NCI-H345 (cell line): ENCODE measurements at regions not wholly inside any gene's neighbourhood (a gene's known extent, or its start where the extent isn't known, plus 50 kb on each side); places are given as distances from the start of the nearest gene placed in this dataset.
"Not testable (repeated sequence)": the region's sequence is repeated elsewhere in the genome, so short reads cannot be mapped to it uniquely, and the experiment has no call there.

ENCODE experiments used
- DNase-seq: peaks from one replicate; lab custom pipeline; 2025; lab: John Stamatoyannopoulos, UW

DNA sequence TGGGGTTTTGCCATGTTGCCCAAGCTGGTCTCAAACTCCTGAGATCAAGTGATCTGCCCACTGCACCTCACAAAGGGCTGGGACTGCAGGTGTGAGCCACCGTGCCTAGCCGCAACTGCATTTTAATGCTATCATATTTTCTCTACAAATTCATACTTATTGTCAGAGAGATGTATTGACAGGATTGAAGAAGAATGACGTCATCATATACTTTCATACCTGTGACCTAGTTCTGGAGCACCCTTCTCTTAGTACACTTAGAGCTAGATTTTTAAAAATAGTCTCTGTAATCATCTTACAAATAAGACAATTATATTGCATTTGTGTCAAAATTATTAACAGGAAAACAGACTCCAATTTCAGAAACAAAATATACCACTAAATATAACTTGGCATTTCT is 242.8 kb upstream of the PDZRN3 start:
- DNase-seq = no peak

GRCh38 chr3:73866846-73867245 is 242.1 kb upstream of the PDZRN3 start:
- DNase-seq = no peak

DNA sequence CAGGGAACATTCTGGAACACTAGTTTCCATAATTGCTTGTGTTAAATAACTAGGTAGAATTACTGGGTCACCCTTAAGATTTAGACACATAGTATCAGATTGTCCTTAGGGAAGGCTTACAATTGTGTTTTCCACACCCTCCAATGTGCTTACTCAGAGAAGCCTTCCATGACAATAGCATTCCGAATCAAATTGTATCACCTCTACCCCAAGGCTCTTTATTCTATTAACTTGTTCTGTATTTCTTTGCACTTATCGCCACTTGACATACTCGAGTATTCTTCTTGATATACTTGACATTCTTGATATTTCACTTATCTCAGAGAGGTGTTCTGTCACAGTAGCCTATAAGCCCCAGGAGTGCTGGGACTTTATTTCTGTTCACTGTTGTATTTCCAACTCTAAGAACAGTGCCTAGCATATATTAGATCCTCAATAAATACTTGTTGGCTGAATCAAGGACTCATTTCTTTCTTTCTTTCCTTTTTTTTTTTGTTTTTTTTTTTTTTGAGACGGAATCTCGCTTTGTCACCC is 238.9 kb upstream of the PDZRN3 start:
- no peak for DNase-seq

GRCh38 chr3:73855813-73856212 is 231.1 kb upstream of the PDZRN3 start:
- no peak for DNase-seq

- peak; percentile 21 for DNase-seq
Observed at GRCh38 chr3:73848173-73848906, 223.6 kb upstream of the PDZRN3 start.

DNA sequence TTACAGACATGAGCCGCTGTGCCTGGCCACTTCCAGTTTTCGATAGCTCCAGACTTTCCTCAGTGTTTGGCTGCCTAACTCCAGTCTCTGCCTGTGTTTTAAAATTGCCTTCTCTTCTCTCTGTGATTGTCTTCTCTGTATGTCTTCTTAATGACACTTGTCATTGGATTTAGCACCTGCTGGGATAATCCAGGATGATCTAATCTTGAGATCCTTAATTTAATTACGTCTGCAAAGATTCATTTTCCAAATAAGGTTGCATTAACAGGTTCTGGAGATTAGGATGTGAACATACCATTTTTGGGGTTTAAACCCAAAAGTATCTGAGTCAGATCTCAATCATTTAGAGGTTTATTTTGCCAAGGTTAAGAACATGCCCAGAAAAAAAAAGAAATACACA is 222.2 kb upstream of the PDZRN3 start:
- DNase-seq = no peak

DNA sequence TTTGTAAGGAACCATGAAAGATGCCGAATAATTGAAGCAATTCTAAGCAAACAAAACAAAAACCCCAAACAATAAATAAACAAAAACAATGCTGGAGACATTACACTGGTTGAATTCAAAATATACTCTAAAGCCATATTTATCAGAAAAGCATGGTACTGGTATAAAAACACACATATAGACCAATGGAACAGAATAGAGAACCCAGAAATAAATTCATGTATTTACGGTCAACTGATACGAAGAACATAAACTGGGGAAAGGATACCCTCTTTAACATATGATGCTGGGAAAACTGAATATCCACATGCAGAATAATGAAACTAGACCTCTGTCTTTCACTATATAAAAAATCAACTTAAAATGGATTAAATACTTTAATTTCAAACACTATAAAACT is 214.3 kb upstream of the PDZRN3 start:
- DNase-seq = no peak

- DNase-seq = no peak
Observed at GRCh38 chr3:73835945-73836344, 211.2 kb upstream of the PDZRN3 start.

- no peak for DNase-seq
Observed at GRCh38 chr3:73832426-73832825, 207.7 kb upstream of the PDZRN3 start.

DNA sequence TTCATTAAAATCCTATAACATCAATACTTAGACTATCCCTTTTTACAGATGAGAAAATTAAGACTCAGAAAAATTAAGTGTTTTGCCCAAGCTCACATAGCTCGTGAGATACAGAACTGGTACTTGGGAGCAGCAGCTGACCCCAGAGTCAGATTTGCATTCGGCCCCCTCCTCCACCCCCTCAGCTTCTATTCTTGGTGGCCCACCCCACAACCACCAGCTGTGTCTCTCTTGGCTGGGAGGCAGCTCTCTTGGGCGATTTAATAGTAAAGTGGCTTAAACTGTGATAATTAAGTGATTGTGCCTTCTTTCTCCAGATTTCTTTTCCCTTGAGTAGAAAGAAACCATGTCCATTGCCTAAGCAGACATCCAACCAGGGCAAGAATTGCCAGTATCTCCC is 203.6 kb upstream of the PDZRN3 start:
- no peak for DNase-seq

GRCh38 chr3:73827725-73828211 is 203.0 kb upstream of the PDZRN3 start:
- DNase-seq = no peak

DNA sequence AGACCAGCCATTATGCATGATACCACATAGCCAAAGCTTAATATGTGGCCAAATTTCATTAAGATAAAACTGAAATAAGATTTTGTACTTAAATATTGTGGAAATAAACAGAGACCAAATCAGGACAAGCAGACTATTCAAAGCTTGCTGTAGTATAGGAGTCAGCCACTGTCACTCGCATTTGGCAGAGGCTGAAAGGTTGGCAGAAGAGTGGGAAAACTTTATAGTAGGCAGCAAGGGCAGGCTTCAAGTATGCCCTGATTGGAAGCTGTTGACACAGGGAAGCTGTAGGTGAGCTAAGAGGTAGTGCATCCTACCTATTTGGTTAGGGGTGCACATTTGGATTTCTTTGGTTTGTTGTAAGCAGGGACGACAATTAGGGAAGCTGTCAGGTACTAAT is 202.5 kb upstream of the PDZRN3 start:
- no peak for DNase-seq

DNA sequence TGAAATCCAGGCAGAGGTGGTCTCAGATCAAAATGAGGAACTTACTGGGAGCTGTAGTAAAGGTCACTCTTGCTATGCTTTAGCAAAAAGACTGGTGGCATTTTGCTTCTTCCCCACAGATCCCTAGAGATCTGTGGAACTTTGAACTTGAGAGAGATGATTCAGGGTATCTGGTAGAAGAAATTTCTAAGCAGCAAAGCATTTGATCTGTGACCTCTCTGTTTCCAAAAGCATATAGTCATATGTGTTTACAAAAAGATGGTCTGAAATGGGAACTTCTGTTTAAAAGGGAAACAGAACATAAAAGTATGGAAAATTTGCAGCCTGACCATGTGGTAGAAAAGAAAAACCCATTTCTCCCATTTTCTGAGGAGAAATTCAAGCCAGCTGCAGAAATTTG is 196.2 kb upstream of the PDZRN3 start:
- DNase-seq = not testable (repeated sequence)

DNA sequence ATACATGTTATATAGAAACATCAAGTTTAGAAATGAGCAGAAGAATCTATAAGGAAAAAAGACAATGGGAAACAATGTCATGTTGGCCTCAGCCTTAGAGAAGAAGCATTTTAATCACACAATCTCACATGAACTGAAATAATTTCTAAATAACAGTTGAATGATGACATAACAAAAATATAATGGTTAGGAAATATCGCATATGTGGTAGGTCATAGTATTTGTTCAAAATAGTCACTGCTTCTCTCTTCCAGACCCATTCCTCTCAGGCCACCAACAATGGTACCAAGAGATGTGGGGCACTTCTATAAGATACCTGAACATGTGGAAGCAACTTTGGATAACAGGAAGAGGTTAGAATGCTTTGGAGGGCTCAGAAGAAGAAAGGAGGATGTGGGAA is 195.7 kb upstream of the PDZRN3 start:
- no peak for DNase-seq

DNA sequence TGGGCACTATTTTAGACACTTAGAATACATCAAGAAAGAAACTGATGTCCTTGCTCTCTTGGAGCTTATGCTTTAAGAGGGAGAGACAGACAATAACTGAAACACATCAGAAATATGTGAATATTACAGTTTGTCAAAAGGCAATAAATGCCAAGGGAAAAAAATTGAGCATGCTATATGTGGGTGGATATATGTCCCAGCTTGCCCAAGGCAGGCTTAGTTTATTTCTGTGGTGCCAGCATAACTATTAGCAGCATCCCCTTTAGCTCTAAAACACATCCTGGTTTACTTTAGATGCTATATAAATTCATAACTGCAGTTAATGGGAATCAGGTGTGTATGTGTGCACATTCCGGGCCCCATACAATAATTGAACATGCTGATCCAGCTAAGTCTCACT is 191.2 kb upstream of the PDZRN3 start:
- DNase-seq = no peak

DNA sequence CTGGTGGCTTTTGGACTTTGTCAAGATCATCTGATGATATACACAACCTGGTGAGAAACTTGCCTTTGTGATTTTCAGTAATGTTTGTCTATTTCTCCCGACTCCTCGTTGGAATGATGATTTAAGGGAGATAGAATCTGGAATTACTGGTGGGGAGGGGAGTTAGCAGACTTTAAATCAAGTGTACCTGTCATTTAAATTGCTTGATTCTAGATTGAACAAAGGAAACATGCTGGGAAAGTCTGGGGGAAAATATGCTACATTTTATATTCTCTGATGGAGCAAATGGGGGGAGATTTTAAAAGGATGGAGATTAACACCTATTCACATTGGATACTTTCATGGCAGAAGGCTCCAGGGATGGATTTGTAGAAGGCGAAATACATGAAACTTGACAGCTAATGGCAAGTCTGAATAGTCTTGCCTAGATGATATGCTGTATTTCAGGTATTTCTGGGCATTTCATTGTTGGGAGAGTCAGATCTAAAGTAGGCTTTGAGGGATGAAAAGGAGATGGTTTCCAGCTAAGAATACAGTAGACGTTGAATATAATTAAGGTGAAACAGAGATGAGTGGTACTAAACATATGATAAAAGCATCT is 189.1 kb upstream of the PDZRN3 start:
- DNase-seq = no peak

- peak; percentile 44 for DNase-seq
Observed at GRCh38 chr3:73813291-73813690, 188.6 kb upstream of the PDZRN3 start.

GRCh38 chr3:73812054-73812453 is 187.3 kb upstream of the PDZRN3 start:
- no peak for DNase-seq

GRCh38 chr3:73808862-73809509 is 184.2 kb upstream of the PDZRN3 start:
- DNase-seq = no peak

DNA sequence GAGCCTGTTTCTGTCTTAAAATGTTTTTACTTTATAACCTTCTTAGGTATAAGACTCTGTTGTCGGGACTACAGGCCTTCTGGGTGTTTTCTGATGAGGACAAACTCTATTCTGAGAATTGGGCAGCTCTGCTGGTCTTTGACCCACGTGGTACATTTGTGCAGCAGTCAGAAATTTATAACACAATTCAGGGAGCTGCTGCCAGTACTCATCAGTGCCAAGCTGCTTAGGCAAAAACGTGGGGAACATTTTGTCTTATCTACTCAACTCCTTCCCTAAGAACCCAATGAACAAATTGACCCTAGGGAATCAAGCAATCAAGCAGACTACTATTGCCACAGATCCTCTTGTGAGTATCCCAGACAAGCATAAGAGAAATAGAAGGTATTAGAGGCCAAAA is 180.7 kb upstream of the PDZRN3 start:
- DNase-seq = no peak

DNA sequence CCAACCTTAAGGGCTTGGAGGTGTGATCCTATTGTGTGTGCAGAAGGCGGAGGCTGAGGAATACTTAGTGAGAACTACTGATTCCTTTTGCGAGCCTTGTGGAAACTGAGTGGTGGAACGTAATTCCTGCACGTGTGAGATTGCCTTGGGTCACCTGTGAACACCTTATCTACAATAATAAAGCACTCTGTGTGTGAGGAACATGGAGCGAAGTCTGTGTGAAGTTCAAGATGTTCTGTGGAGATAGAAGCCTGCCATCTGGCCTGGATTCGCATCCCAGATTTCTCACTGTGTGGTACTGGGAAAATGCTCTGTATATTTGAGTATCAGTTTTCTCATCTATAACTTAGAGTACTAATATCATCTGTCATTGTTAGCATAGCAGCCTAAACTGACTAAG is 179.5 kb upstream of the PDZRN3 start:
- DNase-seq = no peak

GRCh38 chr3:73801444-73801843 is 176.7 kb upstream of the PDZRN3 start:
- no peak for DNase-seq

GRCh38 chr3:73797311-73797710 is 172.6 kb upstream of the PDZRN3 start:
- no peak for DNase-seq
